DOHH2 (cell line): ENCODE measurements at regions not wholly inside any gene's neighbourhood (a gene's known extent, or its start where the extent isn't known, plus 50 kb on each side); places are given as distances from the start of the nearest gene placed in this dataset.

ENCODE experiments used
- CTCF ChIP-seq: fragments of 200-600 bp; sonication (generic); IDR thresholded peaks from one replicate; pipeline ENCODE4 v1.5.1; 2014; ENCODE audit warnings: antibody characterized with exemption, mild to moderate bottlenecking, low read depth, low read length; ENCODE audit not compliant: poor library complexity, severe bottlenecking
- EZH2phosphoT487 ChIP-seq: fragments of 200-600 bp; sonication (generic); IDR thresholded peaks from 2 replicates; pipeline ENCODE4 v1.6.1; 2017; ENCODE audit warnings: borderline replicate concordance, mild to moderate bottlenecking, antibody characterized with exemption, low read length, moderate library complexity, mixed read lengths

DNA sequence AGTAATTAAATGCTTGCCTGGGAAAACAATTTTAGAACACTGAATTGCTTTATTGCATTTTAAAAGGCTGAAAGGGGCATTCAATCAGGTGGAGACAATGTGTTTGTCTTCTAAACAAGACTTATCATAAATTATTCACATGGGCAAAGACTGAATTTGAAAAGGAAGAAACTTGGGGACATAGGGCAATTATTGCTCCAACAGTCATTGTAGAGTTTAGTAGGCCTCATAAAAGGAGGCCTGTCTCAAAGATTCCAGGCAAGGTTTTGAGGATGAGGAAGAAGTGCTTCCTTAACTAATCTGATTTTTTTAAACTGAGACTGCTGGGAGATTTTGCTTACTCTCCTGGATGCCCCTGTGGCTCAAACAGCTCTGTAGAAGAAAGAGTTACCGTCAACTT is 174.4 kb upstream of the RPS6KA3 start:
- TF ChIP-seq CTCF (no peak), EZH2phosphoT487 (no peak)
